Right atrium auricular region (tissue), 2 donors: ENCODE measurements at regions not wholly inside any gene's neighbourhood (a gene's known extent, or its start where the extent isn't known, plus 50 kb on each side); places are given as distances from the start of the nearest gene placed in this dataset.

Experiments used
- DNase-seq: peaks from one replicate; pipeline ENCODE4 v3.0.0-alpha.2; 2019; ENCODE audit warnings: low spot score
- H3K27ac ChIP-seq, 2 donors: fragments of 200-600 bp; sonication (generic); 1 replicate in 1 of 2; 2 replicates in 1 of 2; pipeline ENCODE4 v1.5.1; 2016 to 2019
- H3K27me3 ChIP-seq, 2 donors: fragments of 200-600 bp; sonication (generic); one replicate each; pipeline versions ENCODE4 v1.5.1 to v1.6.0; 2017 to 2019
- H3K36me3 ChIP-seq: fragments of 200-600 bp; sonication (generic); one replicate; pipeline ENCODE4 v1.5.1; 2016
- H3K4me1 ChIP-seq, 2 donors: fragments of 200-600 bp; sonication (generic); one replicate each; pipeline versions ENCODE4 v1.5.1 to v1.6.0; 2017 to 2019
- H3K4me3 ChIP-seq, 2 donors: fragments of 200-600 bp; sonication (generic); 1 replicate in 1 of 2; 2 replicates in 1 of 2; pipeline ENCODE4 v1.5.1; 2017 to 2019; ENCODE audit warnings: mild to moderate bottlenecking in 1 of 2, moderate library complexity in 1 of 2
- H3K9me3 ChIP-seq, 2 donors: fragments of 200-600 bp; sonication (generic); one replicate each; pipeline ENCODE4 v1.5.1; 2019
- CTCF ChIP-seq, 2 donors: fragments of 200-600 bp; sonication (generic); IDR thresholded peaks; one replicate each; pipeline ENCODE4 v1.5.1; 2019; ENCODE audit warnings: antibody characterized with exemption in 2 of 2

- Histone ChIP-seq H3K9me3 (peaks cover 0 to 17% of the 10 kb centered on the region in 2 donors), H3K27me3 (no peaks in the 10 kb centered on the region), H3K4me1 (no peaks in the 10 kb centered on the region), H3K36me3 (no peaks in the 10 kb centered on the region), H3K27ac (no peak overlapping the region), H3K4me3 (no peak overlapping the region)
- TF ChIP-seq CTCF (IDR thresholded peaks at IDR 0.05), result no peak
- no peak for DNase-seq
Observed at GRCh38 chr7:33697616-33698015, 207.7 kb upstream of the BMPER start.

GRCh38 chr7:33698041-33698440 lies 207.3 kb upstream of the BMPER start:
- Histone ChIP-seq H3K36me3 (no peaks in the 10 kb centered on the region), H3K4me3 (no peak overlapping the region), H3K27me3 (no peaks in the 10 kb centered on the region), H3K9me3 (peaks cover 0 to 17% of the 10 kb centered on the region in 2 donors), H3K27ac (no peak overlapping the region), H3K4me1 (no peaks in the 10 kb centered on the region)
- DNase-seq, result no peak
- TF ChIP-seq CTCF (IDR thresholded peaks at IDR 0.05), result no peak

GRCh38 chr7:33698692-33699128 lies 206.6 kb upstream of the BMPER start:
- Histone ChIP-seq H3K27ac (no peak overlapping the region), H3K4me1 (no peaks in the 10 kb centered on the region), H3K27me3 (no peaks in the 10 kb centered on the region), H3K4me3 (no peak overlapping the region), H3K36me3 (no peaks in the 10 kb centered on the region), H3K9me3 (peaks cover 0 to 17% of the 10 kb centered on the region in 2 donors)
- DNase-seq, result no peak
- TF ChIP-seq CTCF (IDR thresholded peaks at IDR 0.05), result no peak

DNA sequence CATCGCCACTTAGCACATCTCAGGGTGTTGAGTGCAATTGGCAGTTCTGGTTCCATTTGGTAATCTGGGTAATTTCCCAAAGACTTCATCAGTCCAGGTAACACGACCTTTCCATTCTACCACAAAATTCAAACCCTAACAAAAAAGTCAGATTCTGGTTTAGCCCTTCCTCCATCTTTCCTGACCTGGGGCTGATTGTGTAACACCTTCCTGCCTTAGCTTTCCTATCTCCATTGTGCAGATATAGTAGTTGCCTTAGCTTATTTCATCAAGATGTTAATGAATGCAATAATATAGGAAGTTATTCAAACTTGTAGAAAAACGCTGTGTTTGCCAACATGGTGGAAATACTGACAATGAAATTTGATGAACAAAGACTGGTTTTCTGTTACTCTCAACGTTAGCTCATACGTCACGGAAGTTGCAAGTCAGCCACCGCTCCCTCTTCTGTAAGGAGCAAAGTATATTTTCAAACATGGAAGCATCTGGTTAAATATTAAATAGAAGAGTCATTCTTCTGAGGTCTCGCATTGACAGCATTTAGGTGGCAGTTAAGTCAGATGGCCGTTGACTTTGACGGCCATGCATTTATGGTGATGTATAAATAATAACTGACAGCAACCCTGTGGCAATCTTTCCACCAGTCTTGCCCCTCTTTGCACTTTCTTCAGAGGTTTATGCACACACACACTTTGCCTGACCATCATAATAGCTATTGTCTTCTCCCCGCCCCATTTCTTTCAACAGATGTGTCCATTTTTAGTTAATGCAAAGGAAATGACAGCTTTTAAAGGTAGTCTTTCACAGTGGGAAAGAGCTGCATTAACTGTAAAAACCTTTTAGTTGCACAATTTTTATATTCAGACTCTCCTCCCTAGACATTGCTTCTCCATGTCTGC lies 205.1 kb upstream of the BMPER start:
- H3K4me1 ChIP-seq, result no peaks in the 10 kb centered on the region
- no peak overlapping the region for H3K27ac ChIP-seq
- peaks cover 0 to 17% of the 10 kb centered on the region in 2 donors for H3K9me3 ChIP-seq
- no peaks in the 10 kb centered on the region for H3K36me3 ChIP-seq
- no peak for DNase-seq
- H3K27me3 ChIP-seq, result no peaks in the 10 kb centered on the region
- TF ChIP-seq CTCF (IDR thresholded peaks at IDR 0.05), result no peak
- no peak overlapping the region for H3K4me3 ChIP-seq

- Histone ChIP-seq H3K9me3 (peaks cover 0 to 17% of the 10 kb centered on the region in 2 donors), H3K36me3 (no peaks in the 10 kb centered on the region), H3K27ac (no peak overlapping the region), H3K4me3 (no peak overlapping the region), H3K4me1 (no peaks in the 10 kb centered on the region), H3K27me3 (no peaks in the 10 kb centered on the region)
- no peak for DNase-seq
- TF ChIP-seq CTCF (IDR thresholded peaks at IDR 0.05), result no peak
Observed at GRCh38 chr7:33701189-33701740, 204.1 kb upstream of the BMPER start.
